Prostate gland (tissue), 2 donors: ENCODE measurements at regions not wholly inside any gene's neighbourhood (a gene's known extent, or its start where the extent isn't known, plus 50 kb on each side); places are given as distances from the start of the nearest gene placed in this dataset.

Experiments used
- DNase-seq: peaks from one replicate; pipeline ENCODE4 v3.0.0-alpha.2; 2019; ENCODE audit warnings: low spot score
- H3K27ac ChIP-seq, 2 donors: fragments of 200-600 bp; sonication (generic); 2 replicates each; pipeline ENCODE4 v1.5.1; 2017 to 2019
- H3K27me3 ChIP-seq: fragments of 200-600 bp; sonication (generic); replicated peaks from 2 replicates; pipeline ENCODE4 v1.5.1; 2019; ENCODE audit not compliant: insufficient read depth
- H3K36me3 ChIP-seq, 2 donors: fragments of 200-600 bp; sonication (generic); 1 replicate in 1 of 2; 2 replicates in 1 of 2; pipeline versions ENCODE4 v1.5.1 to v1.8.1; 2017 to 2019
- H3K4me1 ChIP-seq: fragments of 200-600 bp; sonication (generic); replicated peaks from 2 replicates; pipeline ENCODE4 v1.5.1; 2019
- H3K4me3 ChIP-seq, 2 donors: fragments of 200-600 bp; sonication (generic); 2 replicates each; pipeline ENCODE4 v1.5.1; 2017 to 2019
- H3K9me3 ChIP-seq: fragments of 200-600 bp; sonication (generic); 2 replicates; pipeline ENCODE4 v1.5.1; 2017
- CTCF ChIP-seq, 4 experiments: fragments of 200-600 bp in 2 of 4; fragments of 450-650 bp in 2 of 4; sonication (generic) in 2 of 4; IDR thresholded peaks; 1 replicate in 3 of 4; 2 replicates in 1 of 4; pipeline ENCODE4 v1.5.1; 2016 to 2019; ENCODE audit warnings: antibody characterized with exemption in 4 of 4, mild to moderate bottlenecking in 2 of 4, moderate library complexity in 2 of 4
- POLR2A ChIP-seq: fragments of 450-650 bp; IDR thresholded peaks from one replicate; pipeline ENCODE4 v1.6.1; 2016; ENCODE audit warnings: antibody characterized with exemption, mild to moderate bottlenecking
- POLR2AphosphoS5 ChIP-seq: sonication (generic); formaldehyde crosslinking; IDR thresholded peaks from one replicate; pipeline ENCODE4 v1.6.1; 2017; ENCODE audit warnings: antibody characterized with exemption
- WGBS: methylation state at CpG from one replicate; pipeline ENCODE4 v1.1.5; 2018; 5-methylcytosine and 5-hydroxymethylcytosine counted together
- intact Hi-C: fragments of 100-400 bp; cut with DNase I; formaldehyde crosslinking; loops from one replicate; pipeline ENCODE4 v1.14.2; 2022

- Histone ChIP-seq H3K36me3 (no peaks in the 10 kb centered on the region), H3K27ac (no peak overlapping the region), H3K4me3 (no peak overlapping the region), H3K4me1 (no peaks in the 10 kb centered on the region), H3K27me3 (no peaks in the 10 kb centered on the region), H3K9me3 (no peaks in the 10 kb centered on the region)
- no peak for DNase-seq
- WGBS, result 22% methylated on average over 4 of the region's 4 CpGs
- TF ChIP-seq POLR2A, result no peak
- no peak for TF ChIP-seq POLR2AphosphoS5
- no peak for TF ChIP-seq CTCF (IDR thresholded peaks at IDR 0.05)
- intact Hi-C loops, result no loop called here
Measured at GRCh38 chr16:73764321-73764720, 532.3 kb upstream of the PSMD7 start.

GRCh38 chr16:73756289-73757178, 540.1 kb upstream of the PSMD7 start:
- H3K9me3 ChIP-seq, result no peaks in the 10 kb centered on the region
- H3K4me3 ChIP-seq, result no peak overlapping the region
- no peaks in the 10 kb centered on the region for H3K36me3 ChIP-seq
- H3K27ac ChIP-seq, result no peak overlapping the region
- DNase-seq, result no peak
- H3K4me1 ChIP-seq, result no peaks in the 10 kb centered on the region
- intact Hi-C loops, result no loop called here
- WGBS, result 80% methylated on average over 16 of the region's 16 CpGs
- no peaks in the 10 kb centered on the region for H3K27me3 ChIP-seq
- TF ChIP-seq POLR2A (no peak), POLR2AphosphoS5 (no peak)

GRCh38 chr16:73753931-73754330, 542.7 kb upstream of the PSMD7 start:
- 78% methylated on average over 3 of the region's 3 CpGs for WGBS
- H3K9me3 ChIP-seq, result no peaks in the 10 kb centered on the region
- DNase-seq, result no peak
- no peak overlapping the region for H3K27ac ChIP-seq
- H3K27me3 ChIP-seq, result no peaks in the 10 kb centered on the region
- H3K4me1 ChIP-seq, result no peaks in the 10 kb centered on the region
- H3K4me3 ChIP-seq, result no peak overlapping the region
- H3K36me3 ChIP-seq, result no peaks in the 10 kb centered on the region
- TF ChIP-seq POLR2A, result no peak
- TF ChIP-seq POLR2AphosphoS5, result no peak
- TF ChIP-seq CTCF (IDR thresholded peaks at IDR 0.05), result no peak
- intact Hi-C loops, result no loop called here

- no peak overlapping the region for H3K27ac ChIP-seq
- H3K4me3 ChIP-seq, result no peak overlapping the region
- TF ChIP-seq CTCF (IDR thresholded peaks at IDR 0.05) (no peak), POLR2A (no peak), POLR2AphosphoS5 (no peak)
- H3K36me3 ChIP-seq, result no peaks in the 10 kb centered on the region
- WGBS, result 49% methylated on average over 3 of the region's 3 CpGs
- intact Hi-C loops, result no loop called here
- DNase-seq, result no peak
- H3K27me3 ChIP-seq, result no peaks in the 10 kb centered on the region
- H3K9me3 ChIP-seq, result no peaks in the 10 kb centered on the region
- H3K4me1 ChIP-seq, result no peaks in the 10 kb centered on the region
Measured at GRCh38 chr16:73750639-73751038, 546.0 kb upstream of the PSMD7 start.

GRCh38 chr16:73747328-73747727, 549.3 kb upstream of the PSMD7 start:
- H3K27ac ChIP-seq, result no peak overlapping the region
- H3K27me3 ChIP-seq, result no peaks in the 10 kb centered on the region
- no peaks in the 10 kb centered on the region for H3K36me3 ChIP-seq
- TF ChIP-seq POLR2AphosphoS5 (no peak), CTCF (IDR thresholded peaks at IDR 0.05) (no peak), POLR2A (no peak)
- intact Hi-C loops, result no loop called here
- H3K9me3 ChIP-seq, result no peaks in the 10 kb centered on the region
- no peaks in the 10 kb centered on the region for H3K4me1 ChIP-seq
- no peak overlapping the region for H3K4me3 ChIP-seq
- DNase-seq, result no peak
